Prostate gland (tissue), 2 donors: ENCODE measurements at regions not wholly inside any gene's neighbourhood (a gene's known extent, or its start where the extent isn't known, plus 50 kb on each side); places are given as distances from the start of the nearest gene placed in this dataset.

Experiments used
- POLR2A ChIP-seq: fragments of 450-650 bp; IDR thresholded peaks from one replicate; pipeline ENCODE4 v1.6.1; 2016; ENCODE audit warnings: antibody characterized with exemption, mild to moderate bottlenecking
- TF ChIP-seq, protein P1 (sequence below), 4 experiments: fragments of 200-600 bp in 2 of 4; fragments of 450-650 bp in 2 of 4; sonication (generic) in 2 of 4; IDR thresholded peaks; 1 replicate in 3 of 4; 2 replicates in 1 of 4; pipeline ENCODE4 v1.5.1; 2016 to 2019; ENCODE audit warnings: antibody characterized with exemption in 4 of 4, mild to moderate bottlenecking in 2 of 4, moderate library complexity in 2 of 4

DNA sequence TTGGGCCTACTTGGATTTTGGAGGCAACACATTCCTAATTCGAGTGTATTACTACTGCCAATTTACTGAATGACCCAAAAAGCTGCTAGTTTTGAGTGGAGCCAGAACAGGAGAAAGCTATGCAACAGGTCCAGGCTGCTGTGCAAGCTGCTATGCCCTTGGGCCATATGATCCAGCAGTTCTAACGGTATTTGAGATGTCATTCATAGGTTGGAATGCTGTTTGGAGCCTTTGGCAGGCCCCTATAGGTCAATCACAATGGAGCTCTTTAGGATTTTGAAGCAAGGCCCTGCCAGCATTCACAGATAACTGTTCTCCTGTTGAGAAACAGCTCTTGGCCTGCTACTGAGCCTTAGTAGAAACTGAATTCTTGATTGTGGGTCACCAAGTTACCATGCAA, 368.7 kb downstream of the CDH19 start:
- TF ChIP-seq, protein P1, sequence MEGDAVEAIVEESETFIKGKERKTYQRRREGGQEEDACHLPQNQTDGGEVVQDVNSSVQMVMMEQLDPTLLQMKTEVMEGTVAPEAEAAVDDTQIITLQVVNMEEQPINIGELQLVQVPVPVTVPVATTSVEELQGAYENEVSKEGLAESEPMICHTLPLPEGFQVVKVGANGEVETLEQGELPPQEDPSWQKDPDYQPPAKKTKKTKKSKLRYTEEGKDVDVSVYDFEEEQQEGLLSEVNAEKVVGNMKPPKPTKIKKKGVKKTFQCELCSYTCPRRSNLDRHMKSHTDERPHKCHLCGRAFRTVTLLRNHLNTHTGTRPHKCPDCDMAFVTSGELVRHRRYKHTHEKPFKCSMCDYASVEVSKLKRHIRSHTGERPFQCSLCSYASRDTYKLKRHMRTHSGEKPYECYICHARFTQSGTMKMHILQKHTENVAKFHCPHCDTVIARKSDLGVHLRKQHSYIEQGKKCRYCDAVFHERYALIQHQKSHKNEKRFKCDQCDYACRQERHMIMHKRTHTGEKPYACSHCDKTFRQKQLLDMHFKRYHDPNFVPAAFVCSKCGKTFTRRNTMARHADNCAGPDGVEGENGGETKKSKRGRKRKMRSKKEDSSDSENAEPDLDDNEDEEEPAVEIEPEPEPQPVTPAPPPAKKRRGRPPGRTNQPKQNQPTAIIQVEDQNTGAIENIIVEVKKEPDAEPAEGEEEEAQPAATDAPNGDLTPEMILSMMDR (IDR thresholded peaks at IDR 0.05): no peak
- no peak for TF ChIP-seq POLR2A
